ENCODE measurements at regions not wholly inside any gene's neighbourhood (a gene's known extent, or its start where the extent isn't known, plus 50 kb on each side); places are given as distances from the start of the nearest gene placed in this dataset.
"Not testable (repeated sequence)": the region's sequence is repeated elsewhere in the genome, so short reads cannot be mapped to it uniquely, and the experiment has no call there.

DNA sequence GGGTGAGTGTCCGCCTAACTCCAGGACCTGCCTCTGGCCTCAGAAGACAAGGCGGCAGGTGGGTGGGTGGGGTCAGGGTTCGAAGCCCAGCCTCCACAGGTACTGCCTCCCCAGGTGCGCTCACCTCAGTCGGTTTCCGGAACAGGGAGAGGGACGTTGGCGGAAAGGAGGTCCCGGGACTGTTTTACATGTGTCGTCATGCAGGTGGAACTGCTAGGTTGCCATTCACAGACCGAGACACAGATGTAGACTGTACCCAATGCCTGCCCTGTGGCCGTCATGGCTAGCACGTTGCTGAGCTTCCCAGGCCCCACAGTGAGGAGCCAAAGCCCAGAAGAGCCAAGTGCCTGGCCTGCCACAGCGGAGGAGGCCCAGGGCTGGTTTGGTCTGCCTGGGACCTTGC lies 284.0 kb upstream of the HS6ST1 start:
- DNase-seq = no peak

DNA sequence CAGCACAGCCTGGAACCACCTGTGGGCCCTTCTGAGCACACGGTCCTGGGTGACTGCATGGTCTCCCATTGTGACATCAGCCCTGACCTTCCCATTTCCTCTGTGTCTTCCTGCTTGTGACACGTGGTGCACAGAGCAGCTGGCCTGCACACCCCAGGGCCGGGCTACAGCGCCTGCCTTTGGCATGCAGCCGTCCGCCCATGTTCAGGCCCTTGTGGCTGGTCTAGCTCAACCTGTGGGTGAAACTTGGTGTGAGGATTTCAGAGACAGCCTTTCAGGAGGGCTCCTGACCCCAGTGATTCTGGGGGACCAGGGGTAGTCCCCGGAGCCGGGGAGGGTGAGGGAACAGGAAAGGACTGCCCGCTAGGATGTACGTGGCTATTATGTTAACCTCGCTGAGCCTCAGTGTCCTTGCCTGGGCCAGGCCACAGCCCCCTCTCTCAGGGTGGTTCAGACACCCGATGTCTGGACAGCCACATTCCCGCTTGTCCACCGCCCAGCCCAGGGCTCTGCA lies 284.8 kb upstream of the HS6ST1 start:
- no peak for DNase-seq

DNA sequence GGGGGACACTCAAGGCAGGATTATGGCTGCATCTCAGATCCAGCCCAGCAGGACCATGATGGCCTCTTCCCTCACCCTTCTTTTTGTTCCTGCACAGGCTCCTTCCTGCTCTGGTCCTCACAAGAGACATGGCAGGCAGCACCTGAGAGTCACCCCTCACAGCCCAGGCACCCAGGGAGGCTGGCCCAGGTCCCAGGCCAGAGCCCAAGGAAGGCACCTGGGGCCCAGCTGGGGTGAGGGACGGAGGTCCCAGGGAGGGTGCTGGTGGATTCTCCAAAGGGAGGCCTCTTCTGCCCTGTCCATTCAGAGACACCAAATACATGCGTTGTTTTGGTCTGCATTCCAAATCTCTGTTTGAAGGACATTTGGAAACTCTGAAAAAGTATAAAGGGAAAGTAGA lies 285.4 kb upstream of the HS6ST1 start:
- no peak for DNase-seq

DNA sequence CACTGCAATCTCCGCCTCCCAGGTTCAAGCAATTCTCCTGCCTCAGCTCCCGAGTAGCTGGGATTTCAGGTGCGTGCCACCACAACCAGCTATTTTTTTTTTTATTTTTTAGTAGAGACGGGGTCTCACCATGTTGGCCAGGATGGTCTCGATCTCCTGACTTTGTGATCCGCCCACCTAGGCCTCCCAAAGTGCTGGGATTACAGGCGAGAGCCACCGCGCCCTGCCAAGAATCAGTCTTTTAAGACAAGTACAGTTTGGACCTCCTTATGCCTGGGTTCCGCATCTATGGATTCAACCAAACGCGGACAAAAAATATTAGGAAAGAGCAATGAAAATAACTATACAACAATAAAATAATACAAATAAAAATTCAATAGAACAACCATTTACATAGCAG lies 285.9 kb upstream of the HS6ST1 start:
- DNase-seq = not testable (repeated sequence)

DNA sequence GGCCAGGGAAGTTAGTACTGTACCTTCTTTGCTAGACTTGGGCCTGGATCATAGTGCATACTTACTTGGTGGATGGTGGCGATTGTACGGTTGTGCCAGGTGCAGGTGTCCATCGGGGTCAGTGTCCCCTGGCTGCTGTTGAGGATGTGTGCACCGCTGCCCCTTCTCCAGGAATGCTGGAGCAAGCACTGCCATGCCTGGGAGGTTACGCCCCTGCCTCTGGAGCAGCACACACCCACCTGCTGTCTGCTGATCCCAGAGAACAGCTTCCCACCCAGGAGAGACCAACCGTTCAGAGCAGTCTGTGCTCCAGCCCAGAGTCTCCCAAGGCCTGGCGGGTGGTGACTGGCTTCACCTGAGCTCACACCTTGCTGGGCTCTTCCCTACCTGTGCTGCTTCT lies 286.8 kb upstream of the HS6ST1 start:
- DNase-seq = no peak

DNA sequence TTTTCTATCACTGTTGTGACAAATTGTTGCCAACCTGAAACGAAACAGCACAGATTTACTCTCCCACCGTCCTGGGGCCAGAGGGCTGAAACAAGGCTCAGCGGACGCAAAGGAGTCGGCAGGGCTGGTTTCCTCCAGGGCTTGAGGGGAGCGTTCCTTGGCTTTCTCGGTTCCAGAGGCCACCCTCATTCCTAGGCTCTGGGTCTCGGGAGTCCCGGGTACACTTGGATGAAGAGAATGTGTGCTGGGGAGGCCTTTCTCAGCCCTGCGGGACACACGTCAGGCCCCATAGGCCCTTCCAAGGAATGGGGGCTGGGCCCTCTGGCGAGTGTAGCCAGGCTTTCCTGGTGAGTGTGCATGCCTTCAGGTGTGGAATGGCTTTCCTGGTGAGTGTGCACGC lies 287.3 kb upstream of the HS6ST1 start:
- DNase-seq = no peak

DNA sequence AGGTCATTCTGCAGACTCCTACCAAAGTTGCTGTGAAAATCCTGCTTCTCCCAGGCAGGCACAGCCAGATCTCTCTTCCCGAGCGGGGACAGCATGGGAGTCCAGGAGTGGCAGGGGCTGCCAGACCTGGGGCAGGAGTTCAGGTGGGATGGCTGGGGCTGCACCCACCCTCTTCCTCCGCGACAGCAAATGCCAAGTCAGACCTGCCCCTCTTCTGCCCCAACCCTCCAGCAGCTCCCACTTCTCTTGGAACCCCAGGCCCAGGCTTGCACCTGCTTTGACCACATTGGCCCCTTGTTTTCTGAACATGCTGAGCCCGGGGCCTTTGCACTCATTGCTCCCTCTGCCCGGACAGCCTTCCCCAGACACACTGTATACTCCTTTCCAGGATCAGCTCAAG lies 288.2 kb upstream of the HS6ST1 start:
- no peak for DNase-seq

DNA sequence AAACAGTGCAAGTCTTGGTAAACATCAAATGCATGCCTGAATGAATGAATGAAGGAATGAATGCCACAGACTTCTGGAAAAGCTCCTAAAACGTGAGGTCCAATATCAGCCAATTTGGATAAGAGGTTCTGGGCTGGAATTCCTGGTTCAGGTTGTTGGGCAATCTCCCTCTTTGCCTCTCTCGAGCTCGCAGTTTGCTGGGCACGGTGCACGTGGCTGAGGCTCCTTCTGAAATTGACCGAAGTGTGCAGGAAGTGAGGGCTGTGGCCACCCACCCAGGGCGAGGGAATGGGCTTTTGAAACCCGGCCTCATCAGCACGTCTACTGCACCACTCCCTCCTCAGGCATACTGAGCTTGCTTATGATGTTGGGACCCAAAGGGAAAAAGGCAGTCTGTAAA lies 288.8 kb upstream of the HS6ST1 start:
- DNase-seq = no peak

DNA sequence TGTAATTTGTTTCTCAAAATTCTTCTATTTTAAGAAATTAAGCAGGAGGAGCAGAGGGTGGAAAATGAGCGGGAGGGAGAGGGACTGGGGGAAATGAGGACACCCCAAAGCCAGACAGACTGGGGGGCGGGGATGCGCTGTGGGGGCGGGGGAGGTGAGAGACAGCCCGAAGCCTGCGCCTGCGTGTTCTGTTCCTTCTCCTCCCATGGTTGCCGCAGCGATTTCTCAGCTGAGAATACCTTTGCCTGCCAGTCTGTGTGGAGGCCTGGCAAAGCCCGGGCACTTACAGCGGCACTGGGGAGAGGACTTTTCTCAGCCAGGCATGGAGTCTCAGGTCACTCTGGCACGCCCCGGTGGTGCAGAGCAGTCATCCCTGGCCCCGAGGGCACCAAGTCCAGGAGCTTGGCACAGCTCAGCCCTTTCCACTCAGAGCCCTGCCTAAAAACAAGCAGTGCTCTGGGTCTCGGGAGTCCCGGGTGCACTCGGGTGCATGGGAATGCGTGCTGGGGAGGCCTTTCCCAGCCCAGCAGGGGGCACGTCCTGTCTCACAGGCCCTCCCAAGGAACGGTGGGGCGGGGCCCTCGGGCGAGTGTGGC lies 289.3 kb upstream of the HS6ST1 start:
- DNase-seq = no peak

DNA sequence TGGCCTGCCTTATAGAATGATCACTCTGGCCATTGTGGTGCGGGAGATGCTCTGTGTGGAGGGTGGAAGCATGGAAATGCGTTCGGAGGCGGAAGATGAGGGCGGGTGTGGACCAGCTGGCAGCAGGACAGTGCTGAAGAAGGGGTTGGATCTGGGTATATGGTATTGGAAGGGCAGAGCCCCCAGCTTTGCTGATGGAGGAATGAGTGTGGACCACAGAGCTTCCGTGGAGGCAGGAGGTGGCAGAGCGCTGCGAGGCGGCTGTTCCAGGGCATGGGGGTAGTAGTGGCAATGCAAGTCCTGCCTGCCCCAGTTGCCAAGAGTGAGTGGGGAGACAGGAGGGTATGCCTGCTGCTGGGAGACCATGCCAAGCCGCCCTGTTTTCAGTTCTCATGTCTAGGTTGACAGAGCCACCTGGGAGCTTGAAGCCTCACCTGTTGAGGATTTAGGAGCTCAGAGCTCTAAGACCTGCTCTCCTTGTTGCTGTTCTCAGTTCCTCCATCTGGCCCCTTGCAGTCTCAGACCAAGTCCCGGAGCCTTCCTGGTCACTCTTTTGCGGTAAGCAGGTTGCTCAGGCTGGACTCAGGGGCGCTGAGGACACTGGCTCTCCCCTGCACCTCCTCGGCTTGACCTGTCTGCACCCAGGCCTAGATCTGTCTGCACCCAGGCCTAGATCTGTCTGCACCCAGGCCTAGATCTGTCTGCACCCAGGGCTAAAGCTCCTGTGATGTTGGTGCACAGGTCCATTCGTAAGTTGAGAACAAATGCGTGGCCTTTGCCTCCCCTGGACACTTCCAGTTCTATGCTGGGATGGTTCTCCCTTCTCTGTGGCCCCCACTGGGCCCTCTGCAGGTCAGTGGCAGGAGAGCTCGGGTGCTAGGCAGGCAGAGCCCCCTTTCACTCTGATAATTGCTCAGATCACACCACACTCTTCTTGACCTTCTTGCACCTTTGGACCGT lies 290.5 kb upstream of the HS6ST1 start:
- no peak for DNase-seq

DNA sequence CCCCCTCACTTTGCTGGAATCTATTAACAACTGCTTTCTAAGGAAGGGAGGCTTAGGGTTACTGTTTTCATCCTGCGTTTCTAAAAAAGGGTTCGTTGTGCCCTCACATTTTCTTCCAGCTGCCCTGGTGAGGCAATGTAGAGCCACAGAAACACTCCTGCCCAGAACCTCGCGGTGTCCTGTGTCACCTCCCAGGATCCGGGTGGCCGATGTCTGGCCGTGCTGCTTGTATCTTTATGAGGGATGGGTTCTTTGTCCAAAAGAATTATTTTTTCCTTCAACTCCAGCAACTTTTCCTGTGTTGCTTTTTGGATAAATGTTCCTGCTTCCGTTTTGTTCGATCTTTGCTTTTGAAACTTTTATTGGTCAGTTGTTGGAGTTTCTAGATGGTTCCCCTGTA lies 291.8 kb upstream of the HS6ST1 start:
- DNase-seq = no peak

DNA sequence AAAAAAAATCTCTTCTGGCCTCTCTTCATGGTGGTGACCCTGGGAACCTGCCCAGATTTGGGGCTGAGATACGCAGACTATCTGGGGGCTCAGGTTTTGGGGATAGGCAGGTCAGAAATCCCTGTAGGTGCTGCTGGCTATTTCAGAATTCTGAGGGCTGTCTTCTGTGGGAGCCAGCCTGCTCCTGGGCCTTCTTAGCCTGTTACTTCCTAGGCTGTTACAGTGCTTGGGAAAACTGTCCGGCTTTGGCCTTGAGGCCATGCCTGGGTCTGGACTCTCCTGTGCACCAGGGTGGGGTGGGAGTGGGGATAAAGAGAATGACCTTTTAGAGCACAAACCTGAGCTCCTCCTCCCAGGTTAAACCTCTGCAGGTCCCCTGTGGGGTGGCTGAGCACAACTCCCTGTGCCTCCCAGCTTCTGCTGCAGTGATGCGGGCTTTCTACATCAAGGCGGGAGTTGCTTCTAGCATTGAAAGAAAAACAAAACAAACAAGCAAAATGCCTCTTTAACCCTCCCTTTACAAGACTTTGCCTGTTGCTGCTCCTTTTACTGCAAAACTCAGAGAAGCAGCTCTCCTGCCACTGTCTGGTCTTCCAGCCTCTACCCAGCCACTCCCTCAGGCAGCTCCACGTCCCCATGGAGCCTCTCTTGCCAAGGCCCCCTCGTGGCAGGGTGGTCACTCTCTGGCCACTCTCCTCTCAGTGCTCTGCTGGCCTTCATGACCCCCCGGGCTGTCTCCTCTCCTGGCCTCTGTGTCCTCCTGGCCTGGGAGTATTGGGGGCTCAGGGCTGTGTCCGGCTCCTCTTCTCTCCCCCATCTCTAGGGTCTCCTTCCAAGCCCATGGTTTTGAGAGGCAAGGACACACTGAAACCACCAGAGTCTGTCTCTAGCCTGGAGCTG lies 293.0 kb upstream of the HS6ST1 start:
- DNase-seq = no peak

DNA sequence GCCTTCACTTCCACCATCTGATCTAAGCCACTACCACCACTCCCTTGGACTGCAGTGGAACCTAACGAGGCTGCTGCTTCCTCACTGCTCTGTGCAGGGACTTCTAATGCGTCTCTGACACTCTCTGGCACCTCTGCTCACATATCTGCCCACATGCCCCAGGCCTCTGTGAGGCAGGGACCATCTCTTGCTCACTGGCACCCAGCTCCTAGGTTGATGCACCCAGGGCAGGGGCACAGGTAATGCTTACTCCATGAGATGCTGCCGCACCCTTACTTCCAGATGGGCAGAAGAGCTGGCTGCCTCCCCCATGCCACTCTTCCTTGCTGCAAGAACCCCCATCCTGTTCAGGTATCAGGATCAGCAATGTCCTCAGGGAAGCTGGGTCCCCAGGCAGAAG lies 294.0 kb upstream of the HS6ST1 start:
- no peak for DNase-seq

DNA sequence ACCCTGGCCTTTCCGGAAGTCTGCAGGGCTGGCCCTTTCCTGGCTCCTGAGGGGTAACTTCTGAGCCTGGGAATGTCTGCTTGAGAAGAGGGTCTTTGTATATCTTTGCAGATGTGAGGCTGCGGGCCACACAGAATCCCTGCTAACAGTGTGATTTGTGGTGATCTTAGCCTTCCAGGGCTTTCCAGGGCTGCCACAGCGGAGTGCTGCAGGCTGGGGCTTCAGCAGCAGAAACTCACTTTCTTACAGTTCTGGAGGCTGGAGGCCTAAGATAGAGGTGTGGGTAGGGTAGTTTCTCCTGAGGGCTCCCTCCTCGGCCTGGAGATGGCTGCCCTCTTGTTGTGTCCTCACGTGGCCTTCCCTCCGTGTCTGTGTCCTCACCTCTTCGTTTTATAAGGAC lies 294.7 kb upstream of the HS6ST1 start:
- no peak for DNase-seq

DNA sequence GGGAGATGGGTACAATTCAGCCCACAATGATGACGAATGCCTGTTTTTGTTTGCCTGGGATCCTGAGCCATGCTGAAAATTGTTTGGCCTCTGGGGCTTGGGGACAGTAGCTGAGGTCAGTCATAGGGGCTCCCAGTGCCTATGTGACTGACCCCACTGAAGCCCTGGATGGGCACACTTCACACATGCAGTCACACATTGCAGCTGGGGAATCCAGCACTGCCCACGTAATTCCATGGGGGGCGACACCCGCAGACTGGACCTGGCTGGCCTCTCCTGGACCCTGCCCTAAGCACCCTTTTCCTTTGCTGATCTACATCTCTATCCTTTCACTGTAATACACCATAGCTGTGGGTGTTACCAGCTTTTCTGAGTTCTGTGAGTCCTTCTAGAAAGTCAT lies 295.2 kb upstream of the HS6ST1 start:
- DNase-seq = no peak

DNA sequence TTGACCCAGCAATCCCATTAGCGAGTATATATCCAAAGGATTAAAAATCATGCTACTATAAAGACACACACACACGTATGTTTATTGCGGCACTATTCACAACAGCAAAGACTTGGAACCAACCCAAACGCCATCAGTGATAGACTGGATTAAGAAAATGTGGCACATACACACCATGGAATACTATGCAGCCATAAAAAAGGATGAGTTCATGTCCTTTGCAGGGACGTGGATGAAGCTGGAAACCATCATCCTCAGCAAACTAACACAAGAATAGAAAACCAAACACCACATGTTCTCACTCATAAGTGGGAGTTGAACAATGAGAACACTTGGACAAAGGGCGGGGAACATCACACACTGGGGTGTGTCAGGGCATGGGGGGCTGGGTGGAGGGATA lies 296.2 kb upstream of the HS6ST1 start:
- not testable (repeated sequence) for DNase-seq

DNA sequence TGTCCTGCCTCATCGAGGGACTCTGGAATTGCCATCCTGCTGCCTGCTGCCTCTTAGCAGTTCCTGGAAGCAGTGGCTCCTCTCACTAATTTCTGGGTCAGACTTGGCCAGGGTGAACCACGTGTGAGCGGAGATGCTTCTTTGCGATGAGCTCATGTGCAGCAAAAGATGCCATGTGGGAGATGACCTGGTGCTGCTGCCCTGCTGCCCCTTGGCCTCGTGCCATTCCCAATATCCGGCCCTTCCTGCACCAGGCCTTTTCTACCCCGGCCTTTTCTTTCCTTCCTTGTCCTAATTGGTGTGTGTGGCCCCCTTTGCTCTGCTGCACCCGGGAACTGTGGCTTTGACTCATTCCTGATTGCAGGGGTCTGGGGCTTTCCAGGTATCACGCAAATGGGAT lies 296.9 kb upstream of the HS6ST1 start:
- DNase-seq = no peak

DNA sequence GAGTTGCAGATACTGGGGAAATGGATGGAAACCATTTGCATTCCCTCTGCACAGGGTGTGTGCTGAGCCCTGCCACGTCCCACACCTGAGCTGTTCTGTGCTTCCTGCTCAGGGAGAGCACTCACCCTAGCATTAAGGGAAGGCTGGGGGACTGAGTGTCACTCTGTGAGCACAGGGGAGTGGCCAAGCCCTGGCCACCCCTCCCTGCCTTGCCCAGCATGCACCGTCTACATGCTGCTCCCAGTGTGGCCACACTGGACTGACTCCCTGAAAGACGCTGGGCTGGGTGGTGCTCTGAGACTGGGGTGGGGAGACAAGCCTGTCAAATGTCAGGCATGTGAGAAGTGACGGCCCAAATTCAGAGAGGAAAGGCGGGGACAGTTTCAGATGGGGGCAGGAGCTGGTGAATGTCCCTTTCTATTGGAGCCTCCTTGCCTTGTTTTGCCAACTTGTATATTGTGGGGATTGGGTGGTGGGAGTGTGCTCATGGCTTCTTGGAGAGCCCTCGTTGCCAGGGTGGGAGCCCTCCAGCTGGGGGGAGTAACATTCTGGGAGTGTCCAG lies 298.4 kb upstream of the HS6ST1 start:
- DNase-seq = no peak

DNA sequence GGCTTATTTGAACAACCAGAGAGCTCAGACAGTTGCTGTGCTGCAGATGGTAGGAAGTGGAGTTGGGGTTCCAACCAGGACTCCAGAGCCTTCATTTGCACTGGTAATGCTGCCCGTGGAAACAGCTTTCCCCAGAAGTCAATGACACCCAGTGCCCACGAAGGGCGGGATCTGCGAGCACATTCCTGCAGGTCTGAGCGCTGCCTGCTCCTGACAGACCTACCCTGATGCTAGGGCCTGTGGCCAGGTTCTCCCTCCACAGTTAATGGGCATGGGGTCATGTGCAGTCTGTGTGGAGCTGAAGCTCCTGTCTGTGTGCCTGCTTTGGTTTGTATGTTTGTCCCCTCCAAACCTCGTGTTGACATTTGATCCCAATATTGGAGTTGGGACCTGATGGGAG lies 299.0 kb upstream of the HS6ST1 start:
- no peak for DNase-seq

DNA sequence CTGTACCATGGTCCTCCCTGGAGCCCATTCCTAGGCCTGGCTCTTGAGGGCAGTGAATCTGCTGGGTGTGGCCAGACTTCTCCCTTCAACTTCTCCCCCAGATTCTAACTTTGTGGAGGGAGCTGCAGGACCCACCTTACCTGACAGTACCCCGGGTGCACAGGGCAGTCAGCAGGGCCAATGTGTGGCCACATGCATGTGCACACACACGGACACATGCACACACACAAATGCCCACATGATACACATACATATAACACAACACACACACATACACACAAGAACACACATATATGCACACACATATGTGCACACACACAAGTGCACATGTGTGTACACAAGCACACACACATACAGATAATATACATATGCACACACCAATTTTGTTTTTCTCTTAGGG lies 300.0 kb upstream of the HS6ST1 start:
- no peak for DNase-seq

DNA sequence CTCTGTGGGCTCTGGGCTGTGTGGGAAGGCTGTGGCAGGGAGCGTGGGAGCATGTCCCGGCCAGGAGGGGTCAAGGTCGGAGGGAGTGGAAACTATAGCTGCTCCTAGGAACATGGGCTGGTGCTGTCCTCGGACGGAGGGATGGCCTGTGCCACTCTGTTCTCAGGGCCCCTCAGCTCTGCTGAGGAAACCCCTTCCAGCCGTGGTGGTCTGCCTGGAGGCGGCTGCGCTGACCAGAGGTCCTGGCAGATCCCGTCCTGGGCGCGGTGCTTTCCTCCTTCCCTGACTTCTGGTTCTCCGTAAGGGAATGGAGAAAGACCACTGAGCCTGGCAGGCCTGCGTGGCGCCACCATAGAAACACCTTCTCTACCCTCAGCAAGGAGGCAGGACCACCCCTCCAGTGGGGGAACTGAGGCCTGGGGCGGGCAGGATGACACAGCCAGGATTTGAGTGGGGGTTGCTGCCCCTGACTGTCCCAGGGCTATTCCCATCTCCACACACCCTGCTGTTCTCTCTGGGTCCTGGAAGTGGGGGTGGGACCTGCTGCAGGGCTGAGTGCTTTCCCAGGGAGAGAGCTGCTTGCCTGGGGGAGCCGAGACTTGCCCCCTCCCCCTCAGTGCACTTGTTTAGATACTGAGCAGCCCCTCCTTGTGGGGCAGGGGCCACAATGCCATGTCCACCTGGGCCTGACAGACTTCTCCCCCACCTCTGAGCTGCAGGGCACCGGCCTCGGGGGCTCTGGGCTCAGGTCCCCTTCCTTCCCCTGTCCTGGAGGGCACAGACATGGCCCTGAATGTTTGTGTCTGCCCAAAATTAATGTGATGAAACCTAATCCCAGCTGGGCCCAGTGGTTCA lies 301.0 kb upstream of the HS6ST1 start:
- no peak for DNase-seq

DNA sequence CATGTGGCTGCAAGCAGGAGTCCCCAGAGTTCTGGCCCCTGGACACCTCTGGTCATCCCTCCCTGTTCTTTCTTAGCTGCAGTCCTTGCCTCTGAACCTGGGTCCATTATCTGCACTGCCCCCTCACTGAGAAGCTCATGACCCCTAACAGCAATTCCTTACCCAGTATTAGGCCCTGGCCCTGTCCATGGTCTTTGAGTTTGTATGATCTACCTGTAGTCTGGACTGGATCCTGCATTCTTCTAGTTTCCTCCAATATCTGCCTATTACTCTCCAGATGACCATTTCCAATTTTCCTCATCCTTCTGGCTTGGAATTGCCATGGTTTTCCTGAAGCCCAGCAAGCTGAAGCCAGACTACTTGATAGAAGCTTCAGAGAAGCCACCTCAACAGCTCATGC lies 302.4 kb upstream of the HS6ST1 start:
- DNase-seq = no peak

All from CD4-positive, alpha-beta T cell treated with Interleukin-17A for 4 hours (primary cell).